ENCODE measurements at regions not wholly inside any gene's neighbourhood (a gene's known extent, or its start where the extent isn't known, plus 50 kb on each side); places are given as distances from the start of the nearest gene placed in this dataset.
"Not testable (repeated sequence)": the region's sequence is repeated elsewhere in the genome, so short reads cannot be mapped to it uniquely, and the experiment has no call there.

- Histone ChIP-seq H3K27ac (ENCODE audit: low read depth, low read length) (no peak overlapping the region), H2BK15ac (replicated peaks; ENCODE audit: low read depth) (no peak overlapping the region), H2AK5ac (ENCODE audit: low read length) (no peak overlapping the region), H3K79me2 (ENCODE audit: control insufficient read depth, insufficient read depth, low read length) (no peaks in the 10 kb centered on the region), H4K8ac (ENCODE audit: low read depth, low read length) (no peak overlapping the region), H4K5ac (ENCODE audit: low read length) (no peak overlapping the region), H3K36me3 (ENCODE audit: control insufficient read depth, insufficient read depth, low read length) (no peaks in the 10 kb centered on the region), H3K79me1 (ENCODE audit: low read length) (no peaks in the 10 kb centered on the region), H3K4me1 (ENCODE audit: control insufficient read depth, low read depth, low read length) (no peaks in the 10 kb centered on the region), H3K56ac (ENCODE audit: low read length) (no peak overlapping the region), H3K4me2 (ENCODE audit: low read length) (no peak overlapping the region), H3K27me3 (ENCODE audit: insufficient read depth, low read length, poor library complexity) (no peaks in the 10 kb centered on the region), H3K18ac (ENCODE audit: low read length) (no peak overlapping the region), H3K4me3 (ENCODE audit: low read length) (no peak overlapping the region), H3K23ac (ENCODE audit: low read length) (no peak overlapping the region), H3K9ac (ENCODE audit: low read length) (no peak overlapping the region), H2BK5ac (ENCODE audit: low read length) (no peak overlapping the region), H2BK120ac (ENCODE audit: low read depth, low read length) (no peak overlapping the region), H3K4ac (ENCODE audit: low read depth, low read length) (no peak overlapping the region)
- DNase-seq = no peak
- WGBS (ENCODE audit: extremely low coverage, insufficient coverage, low lambda C conversion rate) = no CpG with 5 or more reads among the region's 4 CpGs
Measured at GRCh38 chr2:16971722-16972234, 306.1 kb upstream of the CYRIA start.

GRCh38 chr2:16970948-16971347 is 305.3 kb upstream of the CYRIA start:
- not testable (repeated sequence) for H4K8ac ChIP-seq (ENCODE audit: low read depth, low read length); H4K5ac ChIP-seq (ENCODE audit: low read length); H3K4me3 ChIP-seq (ENCODE audit: low read length); DNase-seq; H3K79me2 ChIP-seq (ENCODE audit: control insufficient read depth, insufficient read depth, low read length); H3K36me3 ChIP-seq (ENCODE audit: control insufficient read depth, insufficient read depth, low read length); H2AK5ac ChIP-seq (ENCODE audit: low read length); H3K9ac ChIP-seq (ENCODE audit: low read length); H3K4ac ChIP-seq (ENCODE audit: low read depth, low read length); H2BK5ac ChIP-seq (ENCODE audit: low read length); H3K56ac ChIP-seq (ENCODE audit: low read length); H3K4me1 ChIP-seq (ENCODE audit: control insufficient read depth, low read depth, low read length); H3K18ac ChIP-seq (ENCODE audit: low read length); H3K27me3 ChIP-seq (ENCODE audit: insufficient read depth, low read length, poor library complexity); H2BK120ac ChIP-seq (ENCODE audit: low read depth, low read length); H3K27ac ChIP-seq (ENCODE audit: low read depth, low read length); H2BK15ac ChIP-seq (replicated peaks; ENCODE audit: low read depth); H3K79me1 ChIP-seq (ENCODE audit: low read length); H3K4me2 ChIP-seq (ENCODE audit: low read length); H3K23ac ChIP-seq (ENCODE audit: low read length)
- no CpG with 5 or more reads among the region's 3 CpGs for WGBS (ENCODE audit: extremely low coverage, insufficient coverage, low lambda C conversion rate)

- Histone ChIP-seq H3K27ac (ENCODE audit: low read depth, low read length) (no peak overlapping the region), H3K9ac (ENCODE audit: low read length) (no peak overlapping the region), H3K4me3 (ENCODE audit: low read length) (no peak overlapping the region), H3K79me1 (ENCODE audit: low read length) (no peaks in the 10 kb centered on the region), H3K56ac (ENCODE audit: low read length) (no peak overlapping the region), H3K27me3 (ENCODE audit: insufficient read depth, low read length, poor library complexity) (no peaks in the 10 kb centered on the region), H3K18ac (ENCODE audit: low read length) (no peak overlapping the region), H2AK5ac (ENCODE audit: low read length) (no peak overlapping the region), H3K4me1 (ENCODE audit: control insufficient read depth, low read depth, low read length) (no peaks in the 10 kb centered on the region), H3K23ac (ENCODE audit: low read length) (no peak overlapping the region), H3K4ac (ENCODE audit: low read depth, low read length) (no peak overlapping the region), H4K8ac (ENCODE audit: low read depth, low read length) (no peak overlapping the region), H2BK5ac (ENCODE audit: low read length) (no peak overlapping the region), H3K4me2 (ENCODE audit: low read length) (no peak overlapping the region), H2BK15ac (replicated peaks; ENCODE audit: low read depth) (no peak overlapping the region), H3K79me2 (ENCODE audit: control insufficient read depth, insufficient read depth, low read length) (no peaks in the 10 kb centered on the region), H4K5ac (ENCODE audit: low read length) (no peak overlapping the region), H3K36me3 (ENCODE audit: control insufficient read depth, insufficient read depth, low read length) (no peaks in the 10 kb centered on the region), H2BK120ac (ENCODE audit: low read depth, low read length) (no peak overlapping the region)
- no CpG with 5 or more reads among the region's 1 CpG for WGBS (ENCODE audit: extremely low coverage, insufficient coverage, low lambda C conversion rate)
- DNase-seq = peak; percentile 46
Measured at GRCh38 chr2:16962505-16962904, 296.9 kb upstream of the CYRIA start.

- Histone ChIP-seq H4K5ac (ENCODE audit: low read length) (peak overlapping the region; percentile 33), H4K8ac (ENCODE audit: low read depth, low read length) (no peak overlapping the region), H3K4ac (ENCODE audit: low read depth, low read length) (no peak overlapping the region), H3K79me2 (ENCODE audit: control insufficient read depth, insufficient read depth, low read length) (no peaks in the 10 kb centered on the region), H3K4me1 (ENCODE audit: control insufficient read depth, low read depth, low read length) (no peaks in the 10 kb centered on the region), H2AK5ac (ENCODE audit: low read length) (no peak overlapping the region), H2BK15ac (replicated peaks; ENCODE audit: low read depth) (no peak overlapping the region), H3K23ac (ENCODE audit: low read length) (no peak overlapping the region), H3K18ac (ENCODE audit: low read length) (no peak overlapping the region), H3K4me2 (ENCODE audit: low read length) (no peak overlapping the region), H3K4me3 (ENCODE audit: low read length) (no peak overlapping the region), H3K36me3 (ENCODE audit: control insufficient read depth, insufficient read depth, low read length) (no peaks in the 10 kb centered on the region), H3K79me1 (ENCODE audit: low read length) (no peaks in the 10 kb centered on the region), H2BK120ac (ENCODE audit: low read depth, low read length) (no peak overlapping the region), H3K56ac (ENCODE audit: low read length) (no peak overlapping the region), H2BK5ac (ENCODE audit: low read length) (peak overlapping the region; percentile 27), H3K9ac (ENCODE audit: low read length) (no peak overlapping the region), H3K27me3 (ENCODE audit: insufficient read depth, low read length, poor library complexity) (no peaks in the 10 kb centered on the region), H3K27ac (ENCODE audit: low read depth, low read length) (peak overlapping the region; percentile 37)
- no CpG with 5 or more reads among the region's 3 CpGs for WGBS (ENCODE audit: extremely low coverage, insufficient coverage, low lambda C conversion rate)
- DNase-seq = no peak
Measured at GRCh38 chr2:16960579-16960978, 294.9 kb upstream of the CYRIA start.

GRCh38 chr2:16958266-16958665 is 292.6 kb upstream of the CYRIA start:
- H3K27me3 ChIP-seq (ENCODE audit: insufficient read depth, low read length, poor library complexity) = no peaks in the 10 kb centered on the region
- no peak overlapping the region for H2AK5ac ChIP-seq (ENCODE audit: low read length)
- no peak for DNase-seq
- no peak overlapping the region for H2BK15ac ChIP-seq (replicated peaks; ENCODE audit: low read depth)
- H4K8ac ChIP-seq (ENCODE audit: low read depth, low read length) = no peak overlapping the region
- no peak overlapping the region for H3K23ac ChIP-seq (ENCODE audit: low read length)
- no peak overlapping the region for H3K18ac ChIP-seq (ENCODE audit: low read length)
- no peak overlapping the region for H2BK120ac ChIP-seq (ENCODE audit: low read depth, low read length)
- H3K36me3 ChIP-seq (ENCODE audit: control insufficient read depth, insufficient read depth, low read length) = no peaks in the 10 kb centered on the region
- no peak overlapping the region for H3K56ac ChIP-seq (ENCODE audit: low read length)
- H3K27ac ChIP-seq (ENCODE audit: low read depth, low read length) = no peak overlapping the region
- WGBS (ENCODE audit: extremely low coverage, insufficient coverage, low lambda C conversion rate) = no CpG with 5 or more reads among the region's 4 CpGs
- no peaks in the 10 kb centered on the region for H3K79me1 ChIP-seq (ENCODE audit: low read length)
- H3K79me2 ChIP-seq (ENCODE audit: control insufficient read depth, insufficient read depth, low read length) = no peaks in the 10 kb centered on the region
- no peak overlapping the region for H3K4me2 ChIP-seq (ENCODE audit: low read length)
- no peak overlapping the region for H3K4ac ChIP-seq (ENCODE audit: low read depth, low read length)
- no peaks in the 10 kb centered on the region for H3K4me1 ChIP-seq (ENCODE audit: control insufficient read depth, low read depth, low read length)
- no peak overlapping the region for H3K4me3 ChIP-seq (ENCODE audit: low read length)
- H2BK5ac ChIP-seq (ENCODE audit: low read length) = no peak overlapping the region
- no peak overlapping the region for H4K5ac ChIP-seq (ENCODE audit: low read length)
- H3K9ac ChIP-seq (ENCODE audit: low read length) = no peak overlapping the region

- H3K4me2 ChIP-seq (ENCODE audit: low read length) = no peak overlapping the region
- H2BK15ac ChIP-seq (replicated peaks; ENCODE audit: low read depth) = no peak overlapping the region
- H3K4me3 ChIP-seq (ENCODE audit: low read length) = no peak overlapping the region
- H3K79me1 ChIP-seq (ENCODE audit: low read length) = no peaks in the 10 kb centered on the region
- DNase-seq = no peak
- no peak overlapping the region for H2BK120ac ChIP-seq (ENCODE audit: low read depth, low read length)
- H3K79me2 ChIP-seq (ENCODE audit: control insufficient read depth, insufficient read depth, low read length) = no peaks in the 10 kb centered on the region
- H3K18ac ChIP-seq (ENCODE audit: low read length) = no peak overlapping the region
- no peak overlapping the region for H3K27ac ChIP-seq (ENCODE audit: low read depth, low read length)
- H4K8ac ChIP-seq (ENCODE audit: low read depth, low read length) = no peak overlapping the region
- no peak overlapping the region for H4K5ac ChIP-seq (ENCODE audit: low read length)
- H3K56ac ChIP-seq (ENCODE audit: low read length) = peak overlapping the region; percentile 57
- no peak overlapping the region for H2AK5ac ChIP-seq (ENCODE audit: low read length)
- H3K36me3 ChIP-seq (ENCODE audit: control insufficient read depth, insufficient read depth, low read length) = no peaks in the 10 kb centered on the region
- peaks cover 4% of the 10 kb centered on the region for H3K4me1 ChIP-seq (ENCODE audit: control insufficient read depth, low read depth, low read length)
- no peak overlapping the region for H3K23ac ChIP-seq (ENCODE audit: low read length)
- H2BK5ac ChIP-seq (ENCODE audit: low read length) = peak overlapping the region; percentile 25
- no CpG with 5 or more reads among the region's 1 CpG for WGBS (ENCODE audit: extremely low coverage, insufficient coverage, low lambda C conversion rate)
- H3K4ac ChIP-seq (ENCODE audit: low read depth, low read length) = no peak overlapping the region
- no peak overlapping the region for H3K9ac ChIP-seq (ENCODE audit: low read length)
- no peaks in the 10 kb centered on the region for H3K27me3 ChIP-seq (ENCODE audit: insufficient read depth, low read length, poor library complexity)
Measured at GRCh38 chr2:16952805-16953204, 287.2 kb upstream of the CYRIA start.

Data from mesendoderm (in vitro differentiated cells).